AG09309 (cell line): ENCODE measurements at regions not wholly inside any gene's neighbourhood (a gene's known extent, or its start where the extent isn't known, plus 50 kb on each side); places are given as distances from the start of the nearest gene placed in this dataset.
A peak's percentile ranks its signal among the peaks of the same experiment; 100 is the strongest.

Source experiments
- DNase-seq: peaks from one replicate; pipeline ENCODE4 v3.0.0-alpha.2; 2010; ENCODE audit warnings: low read depth
- H3K4me3 ChIP-seq: 2 replicates; pipeline ENCODE4 v1.5.1; 2011; ENCODE audit warnings: mild to moderate bottlenecking, low read depth, low read length, moderate library complexity; ENCODE audit not compliant: control insufficient read depth
- TF ChIP-seq, protein P1 (sequence below): IDR thresholded peaks from 2 replicates; pipeline ENCODE4 v1.5.1; 2011; ENCODE audit warnings: mild to moderate bottlenecking, low read depth, low read length, inconsistent platforms; ENCODE audit not compliant: insufficient read depth, control insufficient read depth; ENCODE audit errors: missing control alignments

GRCh38 chr2:39999864-40000263, 220.8 kb upstream of the THUMPD2 start:
- H3K4me3 ChIP-seq = no peak overlapping the region
- no peak for DNase-seq
- TF ChIP-seq, protein P1, sequence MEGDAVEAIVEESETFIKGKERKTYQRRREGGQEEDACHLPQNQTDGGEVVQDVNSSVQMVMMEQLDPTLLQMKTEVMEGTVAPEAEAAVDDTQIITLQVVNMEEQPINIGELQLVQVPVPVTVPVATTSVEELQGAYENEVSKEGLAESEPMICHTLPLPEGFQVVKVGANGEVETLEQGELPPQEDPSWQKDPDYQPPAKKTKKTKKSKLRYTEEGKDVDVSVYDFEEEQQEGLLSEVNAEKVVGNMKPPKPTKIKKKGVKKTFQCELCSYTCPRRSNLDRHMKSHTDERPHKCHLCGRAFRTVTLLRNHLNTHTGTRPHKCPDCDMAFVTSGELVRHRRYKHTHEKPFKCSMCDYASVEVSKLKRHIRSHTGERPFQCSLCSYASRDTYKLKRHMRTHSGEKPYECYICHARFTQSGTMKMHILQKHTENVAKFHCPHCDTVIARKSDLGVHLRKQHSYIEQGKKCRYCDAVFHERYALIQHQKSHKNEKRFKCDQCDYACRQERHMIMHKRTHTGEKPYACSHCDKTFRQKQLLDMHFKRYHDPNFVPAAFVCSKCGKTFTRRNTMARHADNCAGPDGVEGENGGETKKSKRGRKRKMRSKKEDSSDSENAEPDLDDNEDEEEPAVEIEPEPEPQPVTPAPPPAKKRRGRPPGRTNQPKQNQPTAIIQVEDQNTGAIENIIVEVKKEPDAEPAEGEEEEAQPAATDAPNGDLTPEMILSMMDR = no peak

DNA sequence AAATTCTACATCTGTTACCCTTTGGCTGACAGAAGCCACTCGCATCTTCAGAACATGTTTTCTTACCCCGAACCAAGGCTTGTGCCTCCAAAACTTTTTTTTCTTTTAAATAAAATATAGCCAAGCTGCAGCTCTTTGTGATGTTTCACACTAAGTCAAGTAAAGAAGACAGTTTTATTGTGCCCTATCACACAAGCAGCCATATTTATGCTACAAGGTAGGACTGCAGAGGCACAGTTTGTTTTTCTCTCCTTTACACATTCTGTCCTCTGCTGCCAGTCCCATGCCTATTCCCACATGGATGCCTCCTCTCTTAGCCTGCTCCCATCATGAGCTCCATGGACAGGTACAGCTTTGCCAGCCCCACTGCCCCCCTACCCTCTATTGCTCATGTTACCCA, 219.6 kb upstream of the THUMPD2 start:
- H3K4me3 ChIP-seq = no peak overlapping the region
- DNase-seq = no peak
- TF ChIP-seq, protein P1 = no peak

GRCh38 chr2:39996653-39997080, 217.6 kb upstream of the THUMPD2 start:
- TF ChIP-seq, protein P1 = no peak
- H3K4me3 ChIP-seq = no peak overlapping the region
- DNase-seq = peak; percentile 85

- no peak for DNase-seq
- TF ChIP-seq, protein P1 = no peak
- no peak overlapping the region for H3K4me3 ChIP-seq
Observed at GRCh38 chr2:39995005-39995737, 216.1 kb upstream of the THUMPD2 start.

- TF ChIP-seq, protein P1 = no peak
- H3K4me3 ChIP-seq = no peak overlapping the region
- peak; percentile 53 for DNase-seq
Observed at GRCh38 chr2:39994151-39994550, 215.1 kb upstream of the THUMPD2 start.

DNA sequence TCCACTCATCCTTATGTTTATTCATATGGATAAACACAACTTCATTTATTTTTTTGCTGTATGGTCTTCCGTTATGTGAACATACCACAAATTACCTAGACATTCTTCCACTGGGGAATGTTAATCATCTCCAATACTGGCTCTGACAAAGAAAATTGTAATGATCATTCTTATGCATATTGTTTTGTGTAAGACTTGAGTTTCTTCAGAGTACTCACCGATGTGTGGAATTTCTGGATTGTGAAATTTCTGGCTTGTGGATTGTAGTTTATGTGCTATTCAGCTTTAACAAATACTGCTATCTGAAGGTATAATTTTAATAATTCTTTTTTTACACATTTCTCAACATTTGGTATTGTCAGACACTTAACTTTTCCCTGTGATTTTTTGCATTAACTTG, 212.2 kb upstream of the THUMPD2 start:
- TF ChIP-seq, protein P1 = no peak
- peak; percentile 73 for DNase-seq
- H3K4me3 ChIP-seq = no peak overlapping the region
